Naive thymus-derived CD4-positive, alpha-beta T cell (primary cell): ENCODE measurements at regions not wholly inside any gene's neighbourhood (a gene's known extent, or its start where the extent isn't known, plus 50 kb on each side); places are given as distances from the start of the nearest gene placed in this dataset.

Source experiments
- ATAC-seq: fragments of 150-1000 bp; cut with Tn5 transposase; 2 replicates; pipeline ENCODE4 v1.10.0; 2021; ENCODE audit warnings: mild to moderate bottlenecking, moderate library complexity
- CTCF ChIA-PET: fragments of 350-600 bp; sonication (Branson Sonifier 250); formaldehyde crosslinking; loops from one replicate; lab custom pipeline; 2021; ENCODE audit warnings: antibody characterized with exemption; lab: Charles Lee
- POLR2A ChIA-PET: fragments of 350-600 bp; sonication (Branson Sonifier 250); formaldehyde crosslinking; loops from one replicate; lab custom pipeline; 2021; ENCODE audit warnings: antibody characterized with exemption, inconsistent platforms; lab: Charles Lee
- DNase-seq, 9 donors: peaks; one replicate each; pipeline versions ENCODE4 v3.0.0 to v3.0.0-alpha.2; 2020 to 2022; ENCODE audit warnings: mixed read lengths in 1 of 9
- H3K27ac ChIP-seq: one replicate; pipeline ENCODE4 v1.7.0; 2013; ENCODE audit warnings: mild to moderate bottlenecking, low read depth, low read length, moderate library complexity
- H3K27me3 ChIP-seq, 2 donors: one replicate each; pipeline ENCODE4 v1.7.0; 2013; ENCODE audit warnings: low read length in 2 of 2, mild to moderate bottlenecking in 2 of 2, moderate library complexity in 2 of 2; ENCODE audit not compliant: control insufficient read depth in 2 of 2, insufficient read depth in 2 of 2
- H3K36me3 ChIP-seq, 3 experiments: 1 replicate in 2 of 3; 2 replicates in 1 of 3; pipeline ENCODE4 v1.7.0; 2013; ENCODE audit warnings: low read length in 3 of 3, mild to moderate bottlenecking in 3 of 3, moderate library complexity in 1 of 3; ENCODE audit not compliant: insufficient read depth in 3 of 3, control insufficient read depth in 2 of 3
- H3K4me1 ChIP-seq, 2 donors: one replicate each; pipeline ENCODE4 v1.7.0; 2013; ENCODE audit warnings: low read length in 2 of 2, mild to moderate bottlenecking in 2 of 2, moderate library complexity in 1 of 2; ENCODE audit not compliant: control insufficient read depth in 2 of 2, insufficient read depth in 2 of 2
- H3K4me3 ChIP-seq: 2 replicates; pipeline ENCODE4 v1.7.0; 2013; ENCODE audit warnings: mild to moderate bottlenecking, low read length
- H3K9me3 ChIP-seq, 3 experiments: 1 replicate in 2 of 3; 2 replicates in 1 of 3; pipeline ENCODE4 v1.7.0; 2013; ENCODE audit warnings: low read length in 3 of 3; ENCODE audit not compliant: control insufficient read depth in 2 of 3
- H3K27ac Mint-ChIP-seq, 9 donors: one replicate each; pipeline ENCODE4 v1.8.0; 2020 to 2022; ENCODE audit warnings: mixed read lengths in 9 of 9, mild to moderate bottlenecking in 8 of 9, moderate library complexity in 5 of 9, inconsistent platforms in 2 of 9
- H3K27me3 Mint-ChIP-seq, 5 donors: one replicate each; pipeline ENCODE4 v1.8.0; 2021 to 2022; ENCODE audit warnings: mixed read lengths in 5 of 5, mild to moderate bottlenecking in 1 of 5
- H3K36me3 Mint-ChIP-seq, 5 donors: one replicate each; pipeline ENCODE4 v1.8.0; 2020 to 2022; ENCODE audit warnings: mixed read lengths in 5 of 5, mild to moderate bottlenecking in 3 of 5, inconsistent platforms in 1 of 5
- H3K4me1 Mint-ChIP-seq, 7 donors: one replicate each; pipeline ENCODE4 v1.8.0; 2020 to 2022; ENCODE audit warnings: mixed read lengths in 7 of 7, mild to moderate bottlenecking in 3 of 7, inconsistent platforms in 1 of 7
- H3K4me3 Mint-ChIP-seq, 10 donors: one replicate each; pipeline ENCODE4 v1.8.0; 2020 to 2022; ENCODE audit warnings: mild to moderate bottlenecking in 10 of 10, mixed read lengths in 10 of 10, moderate library complexity in 6 of 10, inconsistent platforms in 2 of 10
- H3K9me3 Mint-ChIP-seq, 11 donors: one replicate each; pipeline ENCODE4 v1.8.0; 2020 to 2022; ENCODE audit warnings: mixed read lengths in 11 of 11, mild to moderate bottlenecking in 4 of 11, inconsistent platforms in 1 of 11, moderate library complexity in 1 of 11
- intact Hi-C, 2 donors: fragments of 100-400 bp; cut with micrococcal nuclease; formaldehyde crosslinking; loops; one replicate each; pipeline ENCODE4 v1.15.1; 2023

GRCh38 chr3:150061288-150062024, 90.8 kb upstream of the PFN2 start:
- DNase-seq (no peak), ATAC-seq (no peak)
- intact Hi-C loops = no loop called here
- H3K27me3 ChIP-seq = no peaks in the 10 kb centered on the region
- Mint-ChIP-seq H3K27ac (no peak overlapping the region), H3K4me1 (no peaks in the 10 kb centered on the region), H3K27me3 (peaks cover 4 to 20% (median 8%) of the 10 kb centered on the region in 5 donors), H3K36me3 (no peaks in the 10 kb centered on the region), H3K4me3 (no peak overlapping the region), H3K9me3 (no peaks in the 10 kb centered on the region)
- H3K4me1 ChIP-seq = no peaks in the 10 kb centered on the region
- H3K4me3 ChIP-seq = no peak overlapping the region
- H3K36me3 ChIP-seq = no peaks in the 10 kb centered on the region
- no peak overlapping the region for H3K27ac ChIP-seq
- CTCF ChIA-PET = interaction anchor here (0.6 kb wide), 2 partner anchors 187 to 549 kb away, joined by 4 read pairs; no protein-coding TSS in a partner anchor
- H3K9me3 ChIP-seq = no peaks in the 10 kb centered on the region
- POLR2A ChIA-PET = no interaction called here

GRCh38 chr3:150059729-150060128, 89.0 kb upstream of the PFN2 start:
- Histone ChIP-seq H3K4me1 (no peaks in the 10 kb centered on the region), H3K27ac (no peak overlapping the region), H3K4me3 (no peak overlapping the region), H3K36me3 (no peaks in the 10 kb centered on the region), H3K27me3 (no peaks in the 10 kb centered on the region), H3K9me3 (no peaks in the 10 kb centered on the region)
- ATAC-seq (no peak), DNase-seq (no peak)
- Mint-ChIP-seq H3K36me3 (no peaks in the 10 kb centered on the region), H3K4me3 (no peak overlapping the region), H3K4me1 (no peaks in the 10 kb centered on the region), H3K27ac (no peak overlapping the region), H3K9me3 (no peaks in the 10 kb centered on the region), H3K27me3 (peaks cover 7 to 23% (median 14%) of the 10 kb centered on the region in 5 donors)
- POLR2A ChIA-PET = no interaction called here
- CTCF ChIA-PET = no interaction called here
- intact Hi-C loops = no loop called here

GRCh38 chr3:150059241-150059640, 88.5 kb upstream of the PFN2 start:
- DNase-seq (no peak), ATAC-seq (no peak)
- intact Hi-C loops = no loop called here
- Histone ChIP-seq H3K4me3 (no peak overlapping the region), H3K36me3 (no peaks in the 10 kb centered on the region), H3K27me3 (no peaks in the 10 kb centered on the region), H3K4me1 (no peaks in the 10 kb centered on the region), H3K9me3 (no peaks in the 10 kb centered on the region), H3K27ac (no peak overlapping the region)
- ChIA-PET CTCF (no interaction called here), POLR2A (no interaction called here)
- H3K36me3 Mint-ChIP-seq = no peaks in the 10 kb centered on the region
- no peak overlapping the region for H3K27ac Mint-ChIP-seq
- H3K4me1 Mint-ChIP-seq = no peaks in the 10 kb centered on the region
- H3K9me3 Mint-ChIP-seq = no peaks in the 10 kb centered on the region
- no peak overlapping the region for H3K4me3 Mint-ChIP-seq
- peaks cover 11 to 26% (median 19%) of the 10 kb centered on the region in 5 donors for H3K27me3 Mint-ChIP-seq

GRCh38 chr3:150057227-150057626, 86.5 kb upstream of the PFN2 start:
- Mint-ChIP-seq H3K4me1 (no peaks in the 10 kb centered on the region), H3K27me3 (peaks cover 12 to 29% (median 18%) of the 10 kb centered on the region in 5 donors), H3K27ac (no peak overlapping the region), H3K4me3 (no peak overlapping the region), H3K9me3 (no peaks in the 10 kb centered on the region), H3K36me3 (no peaks in the 10 kb centered on the region)
- Histone ChIP-seq H3K27me3 (no peaks in the 10 kb centered on the region), H3K27ac (no peak overlapping the region), H3K9me3 (no peaks in the 10 kb centered on the region), H3K4me3 (no peak overlapping the region), H3K36me3 (no peaks in the 10 kb centered on the region), H3K4me1 (no peaks in the 10 kb centered on the region)
- intact Hi-C loops = no loop called here
- POLR2A ChIA-PET = no interaction called here
- DNase-seq (no peak), ATAC-seq (no peak)
- CTCF ChIA-PET = no interaction called here

GRCh38 chr3:150055332-150055731, 84.6 kb upstream of the PFN2 start:
- Mint-ChIP-seq H3K36me3 (no peaks in the 10 kb centered on the region), H3K4me3 (no peak overlapping the region), H3K27me3 (peaks cover 9 to 27% (median 18%) of the 10 kb centered on the region in 5 donors), H3K4me1 (no peaks in the 10 kb centered on the region), H3K9me3 (peaks cover 0 to 2% (median 0%) of the 10 kb centered on the region in 11 donors), H3K27ac (no peak overlapping the region)
- CTCF ChIA-PET = no interaction called here
- Histone ChIP-seq H3K27me3 (no peaks in the 10 kb centered on the region), H3K4me3 (no peak overlapping the region), H3K27ac (no peak overlapping the region), H3K4me1 (no peaks in the 10 kb centered on the region), H3K9me3 (no peaks in the 10 kb centered on the region), H3K36me3 (no peaks in the 10 kb centered on the region)
- intact Hi-C loops = no loop called here
- DNase-seq (no peak), ATAC-seq (no peak)
- POLR2A ChIA-PET = no interaction called here

GRCh38 chr3:150054635-150055034, 83.9 kb upstream of the PFN2 start:
- ATAC-seq = no peak
- Histone ChIP-seq H3K9me3 (no peaks in the 10 kb centered on the region), H3K36me3 (no peaks in the 10 kb centered on the region), H3K4me1 (no peaks in the 10 kb centered on the region), H3K27me3 (no peaks in the 10 kb centered on the region), H3K27ac (no peak overlapping the region), H3K4me3 (no peak overlapping the region)
- ChIA-PET CTCF (no interaction called here), POLR2A (no interaction called here)
- Mint-ChIP-seq H3K27ac (no peak overlapping the region), H3K9me3 (peaks cover 0 to 4% (median 0%) of the 10 kb centered on the region in 11 donors), H3K4me3 (no peak overlapping the region), H3K36me3 (no peaks in the 10 kb centered on the region), H3K4me1 (no peaks in the 10 kb centered on the region), H3K27me3 (peaks cover 7 to 33% (median 18%) of the 10 kb centered on the region in 5 donors)
- DNase-seq = no peak
- intact Hi-C loops = no loop called here

GRCh38 chr3:150050510-150050909, 79.8 kb upstream of the PFN2 start:
- H3K9me3 ChIP-seq = no peaks in the 10 kb centered on the region
- H3K4me3 Mint-ChIP-seq = no peak overlapping the region
- intact Hi-C loops = no loop called here
- H3K27ac ChIP-seq = no peak overlapping the region
- H3K27me3 Mint-ChIP-seq = peaks cover 7 to 33% (median 31%) of the 10 kb centered on the region in 5 donors
- no peaks in the 10 kb centered on the region for H3K36me3 Mint-ChIP-seq
- H3K4me3 ChIP-seq = no peak overlapping the region
- CTCF ChIA-PET = no interaction called here
- no peak for ATAC-seq
- H3K4me1 ChIP-seq = no peaks in the 10 kb centered on the region
- H3K4me1 Mint-ChIP-seq = no peaks in the 10 kb centered on the region
- no peaks in the 10 kb centered on the region for H3K36me3 ChIP-seq
- no peak for DNase-seq
- no peaks in the 10 kb centered on the region for H3K27me3 ChIP-seq
- H3K9me3 Mint-ChIP-seq = peaks cover 0 to 5% (median 0%) of the 10 kb centered on the region in 11 donors
- H3K27ac Mint-ChIP-seq = no peak overlapping the region
- POLR2A ChIA-PET = no interaction called here
